Uterus (tissue), 2 donors: ENCODE measurements at regions not wholly inside any gene's neighbourhood (a gene's known extent, or its start where the extent isn't known, plus 50 kb on each side); places are given as distances from the start of the nearest gene placed in this dataset.

Experiments used
- POLR2A ChIP-seq, 2 donors: fragments of 450-650 bp; IDR thresholded peaks; one replicate each; pipeline ENCODE4 v1.6.1; 2016; ENCODE audit warnings: antibody characterized with exemption in 2 of 2, mild to moderate bottlenecking in 1 of 2, moderate library complexity in 1 of 2
- TF ChIP-seq, protein P1 (sequence below), 4 experiments: fragments of 200-600 bp in 2 of 4; fragments of 450-650 bp in 2 of 4; sonication (generic) in 2 of 4; IDR thresholded peaks; one replicate each; pipeline ENCODE4 v1.5.1; 2016 to 2019; ENCODE audit warnings: antibody characterized with exemption in 4 of 4, mild to moderate bottlenecking in 2 of 4, moderate library complexity in 1 of 4

DNA sequence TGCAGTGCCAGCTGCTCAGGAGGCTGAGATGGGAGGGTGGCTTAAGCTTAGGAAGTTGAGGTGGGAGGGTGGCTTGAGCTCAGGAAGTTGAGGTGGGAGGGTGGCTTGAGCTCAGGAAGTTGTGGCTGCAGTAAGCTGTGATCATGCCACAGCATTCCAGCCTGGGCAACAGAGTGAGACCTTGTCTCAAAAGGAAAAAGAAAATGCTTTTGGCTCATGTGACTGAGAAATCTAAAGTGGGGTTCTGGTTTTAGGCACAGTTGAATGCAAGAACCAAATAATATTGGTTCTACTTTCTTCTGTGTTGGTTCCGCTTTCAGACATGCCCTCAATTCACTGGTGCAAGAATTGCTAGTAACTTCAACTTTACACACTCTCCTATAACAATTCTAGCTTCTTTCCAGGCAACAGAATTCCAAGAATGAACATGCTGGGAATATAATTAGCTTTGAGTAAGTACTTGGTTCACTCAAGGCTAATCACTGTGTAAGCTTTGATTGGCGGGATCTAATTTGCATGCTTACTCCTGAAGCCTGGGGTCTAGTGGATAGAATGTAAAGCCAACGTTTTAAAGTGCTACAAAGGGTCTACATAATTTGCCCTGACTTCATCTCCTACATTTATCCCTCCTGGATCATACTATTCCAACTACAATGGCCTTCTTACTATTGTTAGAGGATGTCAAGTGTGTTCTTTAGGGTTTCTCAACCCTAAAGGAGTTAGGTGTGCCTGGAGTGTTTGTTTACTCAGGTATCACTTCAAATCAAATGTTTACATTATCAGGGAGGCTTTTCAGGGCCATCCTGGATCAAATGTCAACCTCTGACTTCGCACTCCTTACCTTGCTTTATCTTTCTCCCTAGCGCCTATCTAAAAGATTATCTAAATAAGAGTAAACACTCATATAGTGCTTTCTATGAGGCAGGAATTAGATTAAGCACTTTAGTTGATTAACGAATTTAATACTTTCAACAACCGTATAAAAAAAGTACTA, 115.1 kb downstream of the SLC16A1 start:
- TF ChIP-seq, protein P1, sequence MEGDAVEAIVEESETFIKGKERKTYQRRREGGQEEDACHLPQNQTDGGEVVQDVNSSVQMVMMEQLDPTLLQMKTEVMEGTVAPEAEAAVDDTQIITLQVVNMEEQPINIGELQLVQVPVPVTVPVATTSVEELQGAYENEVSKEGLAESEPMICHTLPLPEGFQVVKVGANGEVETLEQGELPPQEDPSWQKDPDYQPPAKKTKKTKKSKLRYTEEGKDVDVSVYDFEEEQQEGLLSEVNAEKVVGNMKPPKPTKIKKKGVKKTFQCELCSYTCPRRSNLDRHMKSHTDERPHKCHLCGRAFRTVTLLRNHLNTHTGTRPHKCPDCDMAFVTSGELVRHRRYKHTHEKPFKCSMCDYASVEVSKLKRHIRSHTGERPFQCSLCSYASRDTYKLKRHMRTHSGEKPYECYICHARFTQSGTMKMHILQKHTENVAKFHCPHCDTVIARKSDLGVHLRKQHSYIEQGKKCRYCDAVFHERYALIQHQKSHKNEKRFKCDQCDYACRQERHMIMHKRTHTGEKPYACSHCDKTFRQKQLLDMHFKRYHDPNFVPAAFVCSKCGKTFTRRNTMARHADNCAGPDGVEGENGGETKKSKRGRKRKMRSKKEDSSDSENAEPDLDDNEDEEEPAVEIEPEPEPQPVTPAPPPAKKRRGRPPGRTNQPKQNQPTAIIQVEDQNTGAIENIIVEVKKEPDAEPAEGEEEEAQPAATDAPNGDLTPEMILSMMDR (IDR thresholded peaks at IDR 0.05) = no peak
- TF ChIP-seq POLR2A (IDR thresholded peaks at IDR 0.05) = no peak
